ENCODE measurements at regions not wholly inside any gene's neighbourhood (a gene's known extent, or its start where the extent isn't known, plus 50 kb on each side); places are given as distances from the start of the nearest gene placed in this dataset.

DNA sequence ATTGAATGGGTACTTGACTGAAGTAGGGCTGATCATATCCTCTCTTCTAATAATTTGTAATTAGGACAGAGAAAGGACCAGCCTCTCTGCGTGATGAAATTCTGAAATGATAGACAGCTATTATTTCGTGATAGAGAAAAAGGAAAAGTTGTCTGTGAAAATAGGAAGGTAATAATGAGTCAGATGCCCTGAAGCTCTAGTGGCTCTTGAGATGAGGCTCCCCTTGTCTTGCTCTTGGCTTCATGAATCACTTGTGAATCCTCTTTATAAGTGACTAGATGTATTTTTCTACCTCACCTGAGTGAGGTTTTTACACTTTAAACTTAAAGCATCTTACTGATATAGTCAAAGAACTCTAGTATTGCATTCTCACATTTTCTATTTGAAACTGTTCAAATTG is 888.9 kb downstream of the PCDH18 start:
- TF ChIP-seq EZH2 (IDR thresholded peaks at IDR 0.05; ENCODE audit: borderline replicate concordance, insufficient read depth, low read depth, low read length, poor library complexity, severe bottlenecking): no peak
- TF ChIP-seq, protein P1, sequence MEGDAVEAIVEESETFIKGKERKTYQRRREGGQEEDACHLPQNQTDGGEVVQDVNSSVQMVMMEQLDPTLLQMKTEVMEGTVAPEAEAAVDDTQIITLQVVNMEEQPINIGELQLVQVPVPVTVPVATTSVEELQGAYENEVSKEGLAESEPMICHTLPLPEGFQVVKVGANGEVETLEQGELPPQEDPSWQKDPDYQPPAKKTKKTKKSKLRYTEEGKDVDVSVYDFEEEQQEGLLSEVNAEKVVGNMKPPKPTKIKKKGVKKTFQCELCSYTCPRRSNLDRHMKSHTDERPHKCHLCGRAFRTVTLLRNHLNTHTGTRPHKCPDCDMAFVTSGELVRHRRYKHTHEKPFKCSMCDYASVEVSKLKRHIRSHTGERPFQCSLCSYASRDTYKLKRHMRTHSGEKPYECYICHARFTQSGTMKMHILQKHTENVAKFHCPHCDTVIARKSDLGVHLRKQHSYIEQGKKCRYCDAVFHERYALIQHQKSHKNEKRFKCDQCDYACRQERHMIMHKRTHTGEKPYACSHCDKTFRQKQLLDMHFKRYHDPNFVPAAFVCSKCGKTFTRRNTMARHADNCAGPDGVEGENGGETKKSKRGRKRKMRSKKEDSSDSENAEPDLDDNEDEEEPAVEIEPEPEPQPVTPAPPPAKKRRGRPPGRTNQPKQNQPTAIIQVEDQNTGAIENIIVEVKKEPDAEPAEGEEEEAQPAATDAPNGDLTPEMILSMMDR (IDR thresholded peaks at IDR 0.05): no peak
